GM12878 (cell line): ENCODE measurements at regions not wholly inside any gene's neighbourhood (a gene's known extent, or its start where the extent isn't known, plus 50 kb on each side); places are given as distances from the start of the nearest gene placed in this dataset.

Source experiments
- ATAC-seq: fragments of 200-7000 bp; cut with Tn5 transposase; 3 replicates; pipeline ENCODE4 v1.9.1; 2020; ENCODE audit warnings: mild to moderate bottlenecking, moderate library complexity
- BruUV-seq: library from RNA; stranded (reverse); fragments of 400-500 nt; replicated peaks from 2 replicates; lab custom pipeline; 2021; lab: Mats Ljungman, UMichigan
- CTCF ChIA-PET: fragments of 300-600 bp; sonication (Branson Sonifier 250); formaldehyde crosslinking; extraction: SDS; loops from one replicate; lab custom pipeline; 2021; ENCODE audit warnings: inconsistent platforms; lab: Yijun Ruan, JAX
- POLR2A ChIA-PET: fragments of 350-600 bp; formaldehyde crosslinking; extraction: SDS; loops from one replicate; lab custom pipeline; 2021; ENCODE audit warnings: inconsistent platforms; lab: Charles Lee
- RAD21 ChIA-PET: fragments of 300-600 bp; sonication (Branson Sonifier 250); formaldehyde crosslinking; loops from one replicate; lab custom pipeline; 2023; ENCODE audit warnings: antibody characterized with exemption; ENCODE audit not compliant: unreplicated experiment; lab: Charles Lee
- SMC1A ChIA-PET: fragments of 300-600 bp; sonication (Branson Sonifier 250); formaldehyde crosslinking; loops from one replicate; lab custom pipeline; 2023; ENCODE audit not compliant: unreplicated experiment, uncharacterized antibody; lab: Charles Lee
- DNase-seq: peaks from one replicate; pipeline ENCODE4 v3.0.0-alpha.2; 2011; ENCODE audit warnings: low read depth, low spot score
- FAIRE-seq: peaks from 3 replicates; lab custom pipeline; 2011; peaks lifted over from hg19 to GRCh38; lab: Jason Lieb, UNC
- H2AFZ ChIP-seq: 2 replicates; pipeline ENCODE4 v1.6.0; 2011; ENCODE audit warnings: low read depth, low read length, control low read depth; ENCODE audit not compliant: control insufficient read depth
- H3K27ac ChIP-seq: 2 replicates; pipeline ENCODE4 v1.5.1; 2011; ENCODE audit warnings: control low read depth; ENCODE audit not compliant: control insufficient read depth, insufficient read depth
- H3K27me3 ChIP-seq, 2 experiments: replicated peaks in 1 of 2; 2 replicates each; pipeline versions ENCODE4 v1.6.0 to v1.6.1; 2011; ENCODE audit warnings: low read length in 1 of 2; ENCODE audit not compliant: control insufficient read depth in 2 of 2, insufficient read depth in 2 of 2
- H3K36me3 ChIP-seq, 2 experiments: 2 replicates each; pipeline ENCODE4 v1.5.1; 2011; ENCODE audit warnings: low read length in 1 of 2; ENCODE audit not compliant: control insufficient read depth in 2 of 2, insufficient read depth in 2 of 2
- H3K4me1 ChIP-seq: 2 replicates; pipeline ENCODE4 v1.6.1; 2011; ENCODE audit warnings: mild to moderate bottlenecking, low read length, moderate library complexity, mixed read lengths; ENCODE audit not compliant: control insufficient read depth, insufficient read depth
- H3K4me2 ChIP-seq: 2 replicates; pipeline ENCODE4 v1.6.0; 2011; ENCODE audit warnings: control low read depth; ENCODE audit not compliant: control insufficient read depth, insufficient read depth
- H3K4me3 ChIP-seq: fragments of 200-600 bp; sonication (generic); 2 replicates; pipeline ENCODE4 v1.5.1; 2016
- H3K79me2 ChIP-seq: 2 replicates; pipeline ENCODE4 v1.6.0; 2011; ENCODE audit warnings: low read length; ENCODE audit not compliant: control insufficient read depth, insufficient read depth
- H3K9ac ChIP-seq: 2 replicates; pipeline ENCODE4 v1.8.0; 2011; ENCODE audit warnings: low read length, control low read depth, mixed read lengths; ENCODE audit not compliant: control insufficient read depth, insufficient read depth
- H3K9me3 ChIP-seq: replicated peaks from 3 replicates; pipeline ENCODE4 v1.5.1; 2011; ENCODE audit warnings: mild to moderate bottlenecking, low read length; ENCODE audit not compliant: control insufficient read depth, insufficient read depth
- H4K20me1 ChIP-seq: 2 replicates; pipeline ENCODE4 v1.6.0; 2011; ENCODE audit not compliant: control insufficient read depth, insufficient read depth
- ATF7 ChIP-seq: fragments of 450-650 bp; IDR thresholded peaks from 2 replicates; pipeline ENCODE4 v1.6.1; 2016; ENCODE audit warnings: low read depth, mild to moderate bottlenecking
- BCL3 ChIP-seq: IDR thresholded peaks from 2 replicates; pipeline ENCODE4 v1.6.1; 2011; ENCODE audit warnings: borderline replicate concordance, low read depth, mild to moderate bottlenecking, moderate library complexity, low read length; ENCODE audit not compliant: insufficient read depth, poor library complexity, severe bottlenecking
- EED ChIP-seq: sonication (generic); IDR thresholded peaks from 2 replicates; pipeline ENCODE4 v1.6.1; 2016; ENCODE audit warnings: antibody characterized with exemption, low read depth
- ELK1 ChIP-seq: IDR thresholded peaks from 2 replicates; pipeline ENCODE4 v1.6.1; 2012; ENCODE audit warnings: low read depth, low read length, improper control_type of control experiment
- HDGF ChIP-seq: fragments of 450-650 bp; IDR thresholded peaks from 2 replicates; pipeline ENCODE4 v1.6.1; 2016; ENCODE audit warnings: antibody characterized with exemption
- JUND ChIP-seq: IDR thresholded peaks from 2 replicates; pipeline ENCODE4 v1.6.1; 2012; ENCODE audit warnings: low read depth, mild to moderate bottlenecking, low read length, improper control_type of control experiment, moderate library complexity
- KDM1A ChIP-seq: fragments of 200-600 bp; sonication (generic); IDR thresholded peaks from 2 replicates; pipeline ENCODE4 v1.6.1; 2016; ENCODE audit warnings: borderline replicate concordance
- MXI1 ChIP-seq: fragments of 150-350 bp; IDR thresholded peaks from 2 replicates; pipeline ENCODE4 v1.6.1; 2011; ENCODE audit warnings: low read depth, mild to moderate bottlenecking, inconsistent platforms, low read length, improper control_type of control experiment
- NR2C1 ChIP-seq: fragments of 450-650 bp; IDR thresholded peaks from 2 replicates; pipeline ENCODE4 v1.6.1; 2017; ENCODE audit warnings: antibody characterized with exemption, mild to moderate bottlenecking, moderate library complexity
- REST ChIP-seq: IDR thresholded peaks from 2 replicates; pipeline ENCODE4 v1.6.1; 2012; ENCODE audit warnings: mild to moderate bottlenecking, low read depth, low read length
- ZNF24 ChIP-seq: fragments of 450-650 bp; IDR thresholded peaks from 2 replicates; pipeline ENCODE4 v1.6.1; 2017; ENCODE audit warnings: antibody characterized with exemption, mild to moderate bottlenecking
- WGBS: methylation state at CpG from one replicate; pipeline ENCODE4 v1.1.6; 2016; ENCODE audit warnings: low lambda C conversion rate; ENCODE audit not compliant: insufficient replicate concordance, insufficient coverage; ENCODE audit errors: missing lambda C conversion rate; 5-methylcytosine and 5-hydroxymethylcytosine counted together
- in situ Hi-C: fragments of 300-500 bp; cut with MboI; formaldehyde crosslinking; loops from 9 replicates; pipeline ENCODE4 v1.14.3; 2018; ENCODE audit warnings: mixed read lengths
- intact Hi-C: fragments of 100-400 bp; cut with micrococcal nuclease; formaldehyde crosslinking; loops from one replicate; pipeline ENCODE4 v1.14.2; 2022; ENCODE audit not compliant: unreplicated experiment

GRCh38 chr1:13992489-13993285 lies 292.7 kb downstream of the PRDM2 start (continued):
- no peak for TF ChIP-seq REST
- no peak for TF ChIP-seq EED
- TF ChIP-seq ZNF24, result no peak
- TF ChIP-seq ELK1, result no peak
- TF ChIP-seq KDM1A, result no peak
- TF ChIP-seq JUND, result no peak

- ATAC-seq, result no peak
- H3K9me3 ChIP-seq, result no peaks in the 10 kb centered on the region; the same call in 2 of the 3 replicates
- no peak overlapping the region for H3K4me3 ChIP-seq
- SMC1A ChIA-PET, result no interaction called here
- no peak for FAIRE-seq
- no peak overlapping the region for H2AFZ ChIP-seq
- BruUV-seq, result no TSS peak
- intact Hi-C loops (no loop called here), in situ Hi-C loops (no loop called here)
- CTCF ChIA-PET, result no interaction called here
- no peaks in the 10 kb centered on the region for H3K79me2 ChIP-seq
- RAD21 ChIA-PET, result no interaction called here
- no peak overlapping the region for H3K27ac ChIP-seq
- WGBS, result 5% methylated on average over 1 of the region's 1 CpG
- no peaks in the 10 kb centered on the region for H3K36me3 ChIP-seq
- no peak for DNase-seq
- H3K9ac ChIP-seq, result no peak overlapping the region
- H3K4me1 ChIP-seq, result no peaks in the 10 kb centered on the region
- H3K4me2 ChIP-seq, result no peak overlapping the region
- POLR2A ChIA-PET, result no interaction called here
- H3K27me3 ChIP-seq, result no peaks in the 10 kb centered on the region
- no peaks in the 10 kb centered on the region for H4K20me1 ChIP-seq
- no peak for TF ChIP-seq EED
- TF ChIP-seq MXI1, result no peak
- TF ChIP-seq BCL3, result no peak
- TF ChIP-seq NR2C1, result no peak
- no peak for TF ChIP-seq HDGF
- TF ChIP-seq REST, result no peak
- no peak for TF ChIP-seq ATF7
Observed at GRCh38 chr1:13994386-13994785, 294.4 kb downstream of the PRDM2 start.
